HG02610 (cell line): ENCODE measurements at regions not wholly inside any gene's neighbourhood (a gene's known extent, or its start where the extent isn't known, plus 50 kb on each side); places are given as distances from the start of the nearest gene placed in this dataset.

ENCODE experiments used
- ATAC-seq: cut with Tn5 transposase; IDR thresholded peaks from one replicate; pipeline ENCODE4 v1.9.1; 2021; ENCODE audit warnings: mild to moderate bottlenecking, moderate library complexity; ENCODE audit not compliant: unreplicated experiment

- no peak for ATAC-seq
These were observed 59.6 kb upstream of the FRMD4B start for GRCh38 chr3:69445498-69445897.

GRCh38 chr3:69445024-69445423 is 59.1 kb upstream of the FRMD4B start:
- no peak for ATAC-seq

GRCh38 chr3:69443457-69443920 is 57.6 kb upstream of the FRMD4B start:
- ATAC-seq = no peak

- ATAC-seq = peak; percentile 88
These were observed 57.0 kb upstream of the FRMD4B start for GRCh38 chr3:69442771-69443311.

- no peak for ATAC-seq
These were observed 55.8 kb upstream of the FRMD4B start for GRCh38 chr3:69441732-69442131.

- no peak for ATAC-seq
These were observed 55.2 kb upstream of the FRMD4B start for GRCh38 chr3:69441040-69441439.

GRCh38 chr3:69439643-69440270 is 53.9 kb upstream of the FRMD4B start:
- ATAC-seq = no peak

- ATAC-seq = no peak
These were observed 52.6 kb upstream of the FRMD4B start for GRCh38 chr3:69438476-69438875.

- ATAC-seq = peak; percentile 76
These were observed 49.7 kb upstream of the FRMD4B start for GRCh38 chr3:69435274-69436265.
